ENCODE measurements at regions not wholly inside any gene's neighbourhood (a gene's known extent, or its start where the extent isn't known, plus 50 kb on each side); places are given as distances from the start of the nearest gene placed in this dataset.

GRCh38 chr2:120977582-120978358, 242.1 kb downstream of the GLI2 start:
- TF ChIP-seq CTCF (IDR thresholded peaks at IDR 0.05; ENCODE audit: insufficient read depth, low read depth, low read length, missing control alignments): no peak
- DNase-seq (ENCODE audit: low read depth): no peak
- no peak overlapping the region for H3K4me3 ChIP-seq (ENCODE audit: low read depth, low read length)

- TF ChIP-seq CTCF (IDR thresholded peaks at IDR 0.05; ENCODE audit: insufficient read depth, low read depth, low read length, missing control alignments): no peak
- DNase-seq (ENCODE audit: low read depth): no peak
- no peak overlapping the region for H3K4me3 ChIP-seq (ENCODE audit: low read depth, low read length)
Observed at GRCh38 chr2:120978359-120979050, 242.8 kb downstream of the GLI2 start.

- no peak overlapping the region for H3K4me3 ChIP-seq (ENCODE audit: low read depth, low read length)
- TF ChIP-seq CTCF (IDR thresholded peaks at IDR 0.05; ENCODE audit: insufficient read depth, low read depth, low read length, missing control alignments): no peak
- DNase-seq (ENCODE audit: low read depth): no peak
Observed at GRCh38 chr2:120979398-120979797, 243.7 kb downstream of the GLI2 start.

GRCh38 chr2:120979921-120980320, 244.3 kb downstream of the GLI2 start:
- no peak overlapping the region for H3K4me3 ChIP-seq (ENCODE audit: low read depth, low read length)
- TF ChIP-seq CTCF (IDR thresholded peaks at IDR 0.05; ENCODE audit: insufficient read depth, low read depth, low read length, missing control alignments): no peak
- DNase-seq (ENCODE audit: low read depth): no peak

- no peak overlapping the region for H3K4me3 ChIP-seq (ENCODE audit: low read depth, low read length)
- no peak for DNase-seq (ENCODE audit: low read depth)
- no peak for TF ChIP-seq CTCF (IDR thresholded peaks at IDR 0.05; ENCODE audit: insufficient read depth, low read depth, low read length, missing control alignments)
Observed at GRCh38 chr2:120981443-120981842, 245.8 kb downstream of the GLI2 start.

DNA sequence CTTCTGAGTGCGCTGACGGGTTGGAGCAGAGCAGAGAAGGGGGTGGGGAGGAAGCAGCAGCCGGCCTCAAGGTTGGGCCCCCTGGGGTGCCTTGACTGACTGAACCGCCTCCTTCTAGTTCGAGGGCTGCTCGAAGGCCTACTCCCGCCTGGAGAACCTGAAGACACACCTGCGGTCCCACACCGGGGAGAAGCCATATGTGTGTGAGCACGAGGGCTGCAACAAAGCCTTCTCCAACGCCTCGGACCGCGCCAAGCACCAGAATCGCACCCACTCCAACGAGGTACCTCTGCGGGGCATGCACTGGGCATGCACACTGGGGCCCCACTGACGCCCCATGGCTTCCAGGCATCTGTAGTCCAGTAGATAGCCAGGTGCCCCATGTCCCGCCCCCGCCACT, 246.9 kb downstream of the GLI2 start:
- DNase-seq (ENCODE audit: low read depth): no peak
- no peak for TF ChIP-seq CTCF (IDR thresholded peaks at IDR 0.05; ENCODE audit: insufficient read depth, low read depth, low read length, missing control alignments)
- H3K4me3 ChIP-seq (ENCODE audit: low read depth, low read length): no peak overlapping the region
